Kidney (tissue), 13 donors: ENCODE measurements at regions not wholly inside any gene's neighbourhood (a gene's known extent, or its start where the extent isn't known, plus 50 kb on each side); places are given as distances from the start of the nearest gene placed in this dataset.

Experiments used
- DNase-seq, 5 donors: peaks; one replicate each; pipeline ENCODE4 v3.0.0-alpha.2; 2013 to 2020
- FAIRE-seq: peaks from 2 replicates; lab custom pipeline; 2012; peaks lifted over from hg19 to GRCh38; lab: Jason Lieb, UNC
- H3K27ac ChIP-seq, 2 donors: one replicate each; pipeline ENCODE4 v1.7.0; 2013; ENCODE audit warnings: low read depth in 2 of 2, low read length in 2 of 2, inconsistent platforms in 1 of 2
- H3K27me3 ChIP-seq: one replicate; pipeline ENCODE4 v1.7.1; 2013; ENCODE audit warnings: low read length, inconsistent platforms; ENCODE audit not compliant: control insufficient read depth, insufficient read depth
- H3K36me3 ChIP-seq, 3 donors: one replicate each; pipeline versions ENCODE4 v1.7.0 to v1.7.1; 2013; ENCODE audit warnings: low read length in 3 of 3, control low read depth in 1 of 3, inconsistent platforms in 1 of 3; ENCODE audit not compliant: insufficient read depth in 3 of 3, control insufficient read depth in 2 of 3
- H3K4me1 ChIP-seq, 3 donors: one replicate each; pipeline versions ENCODE4 v1.7.0 to v1.7.1; 2013; ENCODE audit warnings: low read length in 3 of 3, inconsistent platforms in 1 of 3, low read depth in 1 of 3; ENCODE audit not compliant: control insufficient read depth in 2 of 3, insufficient read depth in 2 of 3
- H3K4me3 ChIP-seq, 3 donors: one replicate each; pipeline versions ENCODE4 v1.7.0 to v1.8.1; 2013; ENCODE audit warnings: low read length in 3 of 3, control low read depth in 1 of 3, inconsistent platforms in 1 of 3
- H3K9ac ChIP-seq, 3 donors: one replicate each; pipeline versions ENCODE4 v1.7.0 to v1.7.1; 2013; ENCODE audit warnings: low read length in 3 of 3, control low read depth in 1 of 3, inconsistent platforms in 1 of 3
- H3K9me3 ChIP-seq, 3 donors: one replicate each; pipeline versions ENCODE4 v1.7.0 to v1.7.1; 2013; ENCODE audit warnings: low read length in 3 of 3, control low read depth in 1 of 3, inconsistent platforms in 1 of 3; ENCODE audit not compliant: control insufficient read depth in 2 of 3, insufficient read depth in 1 of 3
- CTCF ChIP-seq: IDR thresholded peaks from 3 replicates; pipeline ENCODE4 v1.5.1; 2012; ENCODE audit warnings: mild to moderate bottlenecking, moderate library complexity, borderline replicate concordance; ENCODE audit not compliant: insufficient read depth; ENCODE audit errors: extremely low read depth
- intact Hi-C: fragments of 100-400 bp; cut with DNase I; formaldehyde crosslinking; loops from one replicate; pipeline ENCODE4 v1.11.1; 2022
- donor health status: control.
- donor health status: control.
- donor health status: control.
- donor health status: control.
- donor health status: control.
- donor health status: DM: yes; HTN: yes; CAD: no.
- donor health status: Normal renal cell carcinoma (clear cell type).

- no peak for FAIRE-seq
- Histone ChIP-seq H3K4me1 (no peaks in the 10 kb centered on the region), H3K4me3 (no peak overlapping the region), H3K36me3 (no peaks in the 10 kb centered on the region), H3K9ac (no peak overlapping the region), H3K27ac (no peak overlapping the region), H3K27me3 (no peaks in the 10 kb centered on the region), H3K9me3 (peaks cover 0 to 2% (median 0%) of the 10 kb centered on the region in 3 donors)
- intact Hi-C loops, result no loop called here
- DNase-seq, result no peak
- no peak for TF ChIP-seq CTCF
These were observed 192.8 kb downstream of the SMIM20 start for GRCh38 chr4:26106776-26107175.

- H3K36me3 ChIP-seq, result no peaks in the 10 kb centered on the region
- no peak for TF ChIP-seq CTCF
- H3K9ac ChIP-seq, result no peak overlapping the region
- H3K4me1 ChIP-seq, result no peaks in the 10 kb centered on the region
- no peak overlapping the region for H3K27ac ChIP-seq
- FAIRE-seq (no peak), DNase-seq (no peak)
- peaks cover 0 to 4% (median 3%) of the 10 kb centered on the region in 3 donors for H3K9me3 ChIP-seq
- intact Hi-C loops, result no loop called here
- H3K4me3 ChIP-seq, result no peak overlapping the region
- H3K27me3 ChIP-seq, result no peaks in the 10 kb centered on the region
These were observed 194.0 kb downstream of the SMIM20 start for GRCh38 chr4:26108054-26108453.

- no peaks in the 10 kb centered on the region for H3K4me1 ChIP-seq
- no peak overlapping the region for H3K4me3 ChIP-seq
- TF ChIP-seq CTCF, result no peak
- H3K36me3 ChIP-seq, result no peaks in the 10 kb centered on the region
- H3K9me3 ChIP-seq, result peaks cover 0 to 9% (median 4%) of the 10 kb centered on the region in 3 donors
- no peak overlapping the region for H3K9ac ChIP-seq
- no peak overlapping the region for H3K27ac ChIP-seq
- intact Hi-C loops, result no loop called here
- no peak for FAIRE-seq
- no peaks in the 10 kb centered on the region for H3K27me3 ChIP-seq
- no peak for DNase-seq
These were observed 196.5 kb downstream of the SMIM20 start for GRCh38 chr4:26110493-26110892.

GRCh38 chr4:26113339-26113940 is 199.4 kb downstream of the SMIM20 start:
- no peaks in the 10 kb centered on the region for H3K4me1 ChIP-seq
- intact Hi-C loops, result no loop called here
- no peak overlapping the region for H3K9ac ChIP-seq
- no peak for FAIRE-seq
- H3K27ac ChIP-seq, result no peak overlapping the region
- H3K36me3 ChIP-seq, result no peaks in the 10 kb centered on the region
- no peak for DNase-seq
- peaks cover 0 to 9% (median 4%) of the 10 kb centered on the region in 3 donors for H3K9me3 ChIP-seq
- no peaks in the 10 kb centered on the region for H3K27me3 ChIP-seq
- no peak overlapping the region for H3K4me3 ChIP-seq
- no peak for TF ChIP-seq CTCF
